ENCODE measurements at regions not wholly inside any gene's neighbourhood (a gene's known extent, or its start where the extent isn't known, plus 50 kb on each side); places are given as distances from the start of the nearest gene placed in this dataset.

DNA sequence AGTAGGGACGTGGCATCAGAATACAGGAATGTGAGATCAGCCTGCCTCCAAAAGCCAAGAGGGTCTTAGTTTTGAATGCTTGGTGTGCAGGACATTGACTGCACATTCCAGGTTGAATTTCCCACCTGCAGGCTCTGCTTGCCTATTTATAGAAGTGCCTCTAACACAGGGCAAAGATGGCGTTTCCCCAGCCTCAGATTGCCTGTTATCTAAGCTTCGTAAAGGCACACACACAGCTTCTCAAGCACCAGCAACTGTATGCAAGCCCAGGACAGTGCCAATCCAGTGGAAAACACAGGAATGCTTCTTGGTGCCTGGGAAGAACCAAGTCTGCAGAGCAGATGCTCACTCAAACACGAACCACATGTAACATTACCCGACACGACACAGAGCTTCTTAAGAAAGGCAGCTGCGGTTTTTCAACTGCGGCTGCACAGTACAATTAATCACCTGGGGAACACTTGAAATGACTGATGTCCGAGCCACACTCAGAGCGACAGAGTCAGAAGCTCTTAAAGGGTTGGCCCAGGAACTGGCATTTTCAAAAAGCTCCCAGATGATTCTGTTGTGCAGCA lies 90.0 kb upstream of the ANKRD34C start:
- DNase-seq (ENCODE audit: low read depth), result no peak
- TF ChIP-seq, protein P1, sequence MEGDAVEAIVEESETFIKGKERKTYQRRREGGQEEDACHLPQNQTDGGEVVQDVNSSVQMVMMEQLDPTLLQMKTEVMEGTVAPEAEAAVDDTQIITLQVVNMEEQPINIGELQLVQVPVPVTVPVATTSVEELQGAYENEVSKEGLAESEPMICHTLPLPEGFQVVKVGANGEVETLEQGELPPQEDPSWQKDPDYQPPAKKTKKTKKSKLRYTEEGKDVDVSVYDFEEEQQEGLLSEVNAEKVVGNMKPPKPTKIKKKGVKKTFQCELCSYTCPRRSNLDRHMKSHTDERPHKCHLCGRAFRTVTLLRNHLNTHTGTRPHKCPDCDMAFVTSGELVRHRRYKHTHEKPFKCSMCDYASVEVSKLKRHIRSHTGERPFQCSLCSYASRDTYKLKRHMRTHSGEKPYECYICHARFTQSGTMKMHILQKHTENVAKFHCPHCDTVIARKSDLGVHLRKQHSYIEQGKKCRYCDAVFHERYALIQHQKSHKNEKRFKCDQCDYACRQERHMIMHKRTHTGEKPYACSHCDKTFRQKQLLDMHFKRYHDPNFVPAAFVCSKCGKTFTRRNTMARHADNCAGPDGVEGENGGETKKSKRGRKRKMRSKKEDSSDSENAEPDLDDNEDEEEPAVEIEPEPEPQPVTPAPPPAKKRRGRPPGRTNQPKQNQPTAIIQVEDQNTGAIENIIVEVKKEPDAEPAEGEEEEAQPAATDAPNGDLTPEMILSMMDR (IDR thresholded peaks at IDR 0.05; ENCODE audit: low read length, missing control alignments), result no peak
- H3K4me3 ChIP-seq (replicated peaks; ENCODE audit: low read depth, low read length), result no peak overlapping the region

DNA sequence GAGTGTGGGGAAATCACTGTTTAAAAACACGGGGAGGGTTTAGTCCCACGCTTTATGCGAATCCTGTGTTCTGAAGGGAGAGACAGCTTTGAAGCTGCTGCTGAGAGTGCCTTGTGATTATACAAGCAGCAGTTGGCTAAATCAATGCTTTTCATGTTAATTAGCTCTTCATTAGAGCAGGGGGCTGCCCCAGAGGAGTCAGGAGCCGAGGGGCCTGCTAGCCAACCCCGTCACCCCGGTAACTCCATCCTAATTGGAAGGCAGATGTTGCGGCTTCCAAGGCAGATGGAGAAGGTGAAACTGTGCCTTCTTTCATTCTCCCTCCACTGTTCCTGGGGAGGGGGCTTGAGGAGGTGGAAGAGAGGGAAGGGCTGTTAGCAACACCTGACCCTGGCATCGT lies 92.4 kb upstream of the ANKRD34C start:
- TF ChIP-seq, protein P1 (IDR thresholded peaks at IDR 0.05; ENCODE audit: low read length, missing control alignments), result no peak
- no peak for DNase-seq (ENCODE audit: low read depth)
- H3K4me3 ChIP-seq (replicated peaks; ENCODE audit: low read depth, low read length), result no peak overlapping the region

DNA sequence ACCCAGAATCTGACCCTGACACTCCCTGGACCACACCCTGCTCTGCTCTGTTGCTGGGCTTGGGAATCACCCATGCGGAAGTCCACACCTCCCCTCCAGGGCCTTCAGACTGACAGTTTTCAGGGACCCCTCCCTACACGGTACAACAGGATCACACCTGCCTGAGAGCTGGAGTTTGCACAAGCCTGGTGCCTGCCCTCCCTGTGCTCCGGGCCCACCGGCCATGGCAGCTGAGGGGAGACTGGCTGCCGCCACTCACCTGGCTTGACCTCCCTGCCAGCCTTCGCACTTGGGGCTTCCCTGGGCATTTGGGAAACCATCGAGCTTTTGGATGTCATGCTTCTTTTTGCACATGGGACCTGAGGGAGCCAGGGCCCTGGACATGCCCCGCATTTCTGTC lies 95.9 kb upstream of the ANKRD34C start:
- TF ChIP-seq, protein P1 (IDR thresholded peaks at IDR 0.05; ENCODE audit: low read length, missing control alignments), result no peak
- DNase-seq (ENCODE audit: low read depth), result no peak
- no peak overlapping the region for H3K4me3 ChIP-seq (replicated peaks; ENCODE audit: low read depth, low read length)

DNA sequence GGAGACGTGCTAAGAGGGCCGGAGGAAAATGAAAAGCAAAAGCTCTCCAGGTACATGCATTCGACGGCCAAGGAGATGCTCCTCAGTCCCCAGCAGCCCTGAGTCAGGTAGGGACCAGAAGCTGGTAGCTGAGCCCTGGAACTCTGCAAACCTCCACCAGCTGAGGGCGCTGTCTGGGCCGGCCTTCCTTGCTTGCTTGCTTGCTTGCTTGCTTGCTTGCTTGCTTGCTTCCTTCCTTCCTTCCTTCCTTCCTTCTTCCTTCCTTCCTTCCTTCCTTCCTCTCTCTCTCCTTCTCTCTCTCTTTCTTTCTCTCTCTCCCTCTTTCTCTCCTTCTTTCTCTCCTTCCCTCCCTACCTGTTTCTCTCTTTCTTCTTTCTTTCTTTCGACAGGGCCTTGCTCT lies 94.6 kb upstream of the RASGRF1 start:
- DNase-seq (ENCODE audit: low read depth), result no peak
- H3K4me3 ChIP-seq (replicated peaks; ENCODE audit: low read depth, low read length), result no peak overlapping the region
- TF ChIP-seq, protein P1 (IDR thresholded peaks at IDR 0.05; ENCODE audit: low read length, missing control alignments), result peak; percentile 13

DNA sequence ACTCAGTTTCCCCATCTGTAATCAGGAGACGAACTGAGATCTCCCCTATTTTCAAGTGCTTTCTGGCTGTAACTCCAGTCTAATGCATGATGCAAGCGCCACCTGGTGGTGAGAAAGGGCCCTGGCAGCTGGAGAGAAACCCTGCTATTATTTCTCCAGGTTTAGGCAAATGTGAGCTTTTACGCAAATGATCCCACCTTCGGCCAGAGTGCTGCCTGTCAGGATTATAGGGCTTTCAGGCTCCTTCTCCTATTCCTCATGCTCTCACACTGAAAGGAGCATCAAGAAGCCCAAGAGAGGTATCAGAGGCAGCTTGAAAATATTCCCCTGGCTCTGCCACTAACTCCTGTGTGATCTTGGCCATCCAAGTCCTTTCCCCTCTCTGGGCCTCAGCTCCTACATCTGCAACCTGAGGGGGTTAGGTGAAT lies 93.9 kb upstream of the RASGRF1 start:
- peak; percentile 67 for DNase-seq (ENCODE audit: low read depth)
- H3K4me3 ChIP-seq (replicated peaks; ENCODE audit: low read depth, low read length), result no peak overlapping the region
- TF ChIP-seq, protein P1 (IDR thresholded peaks at IDR 0.05; ENCODE audit: low read length, missing control alignments), result peak; percentile 99

DNA sequence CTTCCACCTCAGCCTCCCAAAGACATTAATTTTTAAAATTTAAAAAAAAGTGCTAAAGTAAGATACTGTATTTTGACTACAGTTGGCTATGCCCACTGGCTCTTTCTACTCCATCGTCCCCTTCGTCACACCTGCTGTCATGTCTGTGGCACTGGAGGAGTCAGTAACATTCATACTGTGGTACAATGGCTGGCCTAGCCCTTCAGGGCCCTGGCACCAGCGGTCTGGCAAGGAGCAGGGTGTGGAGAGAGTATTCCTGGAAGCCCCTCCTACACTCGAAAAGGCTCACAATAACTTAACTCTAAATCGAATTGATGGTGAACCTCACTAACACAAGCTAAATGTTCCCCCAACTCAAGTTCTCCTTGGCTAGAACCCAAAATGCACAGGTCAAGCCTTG lies 89.7 kb upstream of the RASGRF1 start:
- H3K4me3 ChIP-seq (replicated peaks; ENCODE audit: low read depth, low read length), result no peak overlapping the region
- DNase-seq (ENCODE audit: low read depth), result no peak
- TF ChIP-seq, protein P1 (IDR thresholded peaks at IDR 0.05; ENCODE audit: low read length, missing control alignments), result no peak

DNA sequence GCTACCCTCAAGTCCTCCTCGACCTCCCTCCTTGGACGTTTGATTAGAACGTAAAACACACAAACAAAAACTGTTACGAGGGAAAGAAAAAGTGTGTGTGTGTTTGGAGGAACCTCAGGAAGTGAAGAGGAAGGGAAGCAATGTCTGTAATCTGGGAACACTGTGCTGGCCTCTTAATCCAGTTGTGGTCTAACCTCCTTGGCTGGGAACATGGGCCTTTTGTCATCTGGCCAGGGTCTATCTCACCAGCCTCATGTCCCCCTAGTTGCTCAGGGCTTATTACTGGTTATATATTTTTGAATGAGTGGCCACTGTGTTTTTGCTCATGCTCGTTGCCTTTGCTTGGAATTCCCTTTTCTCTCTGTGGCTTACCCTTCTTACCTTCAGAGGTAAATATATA lies 89.0 kb upstream of the RASGRF1 start:
- no peak overlapping the region for H3K4me3 ChIP-seq (replicated peaks; ENCODE audit: low read depth, low read length)
- no peak for DNase-seq (ENCODE audit: low read depth)
- TF ChIP-seq, protein P1 (IDR thresholded peaks at IDR 0.05; ENCODE audit: low read length, missing control alignments), result no peak
